ENCODE measurements at regions not wholly inside any gene's neighbourhood (a gene's known extent, or its start where the extent isn't known, plus 50 kb on each side); places are given as distances from the start of the nearest gene placed in this dataset.
A peak's percentile ranks its signal among the peaks of the same experiment; 100 is the strongest.

- no peak for TF ChIP-seq ZNF646 (CRISPR knock-in tag; IDR thresholded peaks at IDR 0.05)
- TF ChIP-seq HMGXB4 (CRISPR knock-in tag; IDR thresholded peaks at IDR 0.05; ENCODE audit: borderline replicate concordance in 1 of 2, low read depth in 1 of 2): no peak
- TF ChIP-seq SP5 (CRISPR knock-in tag; IDR thresholded peaks at IDR 0.05; ENCODE audit: borderline replicate concordance, low read depth): no peak
- no peak for TF ChIP-seq ZNF574 (CRISPR knock-in tag; IDR thresholded peaks at IDR 0.05)
- no peak for TF ChIP-seq ZNF234 (CRISPR knock-in tag; conservative IDR thresholded peaks at IDR 0.05)
- TF ChIP-seq AHDC1 (CRISPR knock-in tag; IDR thresholded peaks at IDR 0.05; ENCODE audit: borderline replicate concordance): no peak
- TF ChIP-seq HCFC1 (IDR thresholded peaks at IDR 0.05; ENCODE audit: low read depth, low read length): no peak
- no peak for TF ChIP-seq MEF2D (CRISPR knock-in tag; IDR thresholded peaks at IDR 0.05)
- no peak for TF ChIP-seq ZFP41 (CRISPR knock-in tag; IDR thresholded peaks at IDR 0.05; ENCODE audit: borderline replicate concordance)
- no peak for TF ChIP-seq MED1 (CRISPR knock-in tag; IDR thresholded peaks at IDR 0.05)
- peak; percentile 9; the same call in 1 of the 2 replicates for TF ChIP-seq CREB1 (IDR thresholded peaks at IDR 0.05)
- no peak for TF ChIP-seq CREB1 (CRISPR knock-in tag; IDR thresholded peaks at IDR 0.05)
These were observed 93.5 kb upstream of the SMIM23 start (continued) for GRCh38 chr5:171692107-171692506.

Measured in HepG2 (cell line).